HG03378 (cell line): ENCODE measurements at regions not wholly inside any gene's neighbourhood (a gene's known extent, or its start where the extent isn't known, plus 50 kb on each side); places are given as distances from the start of the nearest gene placed in this dataset.

ENCODE experiments used
- ATAC-seq: cut with Tn5 transposase; IDR thresholded peaks from one replicate; pipeline ENCODE4 v1.9.1; 2021; ENCODE audit warnings: mild to moderate bottlenecking, moderate library complexity; ENCODE audit not compliant: unreplicated experiment

DNA sequence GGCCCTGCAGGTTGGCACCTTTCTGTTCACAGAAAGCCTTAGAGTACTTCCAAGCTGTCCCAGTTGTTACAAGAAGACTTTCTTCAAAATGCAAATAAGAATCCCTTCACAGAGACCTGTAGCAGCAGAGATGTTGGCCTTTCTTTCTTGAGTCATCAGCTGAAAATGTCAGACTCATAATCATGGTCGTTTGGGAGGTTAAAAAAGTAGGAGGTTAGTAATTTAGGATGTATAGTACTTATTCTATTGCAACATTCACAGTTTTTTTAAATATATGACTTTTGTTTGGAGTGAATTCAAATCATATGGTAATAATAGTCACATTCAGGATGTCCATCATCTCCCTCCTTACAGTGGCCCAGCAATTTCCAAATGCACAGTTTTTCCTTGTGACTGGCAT is 223.9 kb upstream of the GLI3 start:
- no peak for ATAC-seq

- ATAC-seq: no peak
Observed at GRCh38 chr7:42460148-42460547, 223.1 kb upstream of the GLI3 start.

DNA sequence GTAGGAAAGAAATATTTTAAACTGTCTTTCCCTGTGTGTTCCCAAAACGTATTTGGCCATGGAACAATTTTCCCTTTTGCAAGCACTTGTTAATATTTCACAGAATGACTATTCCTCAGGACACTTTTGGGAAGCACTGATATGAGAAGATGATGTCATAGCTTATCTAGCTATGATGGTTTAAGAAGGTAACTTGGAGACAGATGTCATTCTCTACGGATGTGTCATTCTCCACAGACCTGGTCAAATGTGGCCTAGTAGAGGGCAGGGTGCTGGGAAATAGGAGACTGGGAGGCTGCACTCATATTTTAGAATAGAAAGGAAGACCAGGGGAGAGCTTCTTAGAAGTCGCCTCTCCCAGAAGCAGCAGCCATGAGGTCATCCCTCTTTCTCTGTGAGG is 220.7 kb upstream of the GLI3 start:
- ATAC-seq: no peak

- no peak for ATAC-seq
Observed at GRCh38 chr7:42456756-42457276, 219.8 kb upstream of the GLI3 start.

GRCh38 chr7:42456267-42456666 is 219.3 kb upstream of the GLI3 start:
- no peak for ATAC-seq

DNA sequence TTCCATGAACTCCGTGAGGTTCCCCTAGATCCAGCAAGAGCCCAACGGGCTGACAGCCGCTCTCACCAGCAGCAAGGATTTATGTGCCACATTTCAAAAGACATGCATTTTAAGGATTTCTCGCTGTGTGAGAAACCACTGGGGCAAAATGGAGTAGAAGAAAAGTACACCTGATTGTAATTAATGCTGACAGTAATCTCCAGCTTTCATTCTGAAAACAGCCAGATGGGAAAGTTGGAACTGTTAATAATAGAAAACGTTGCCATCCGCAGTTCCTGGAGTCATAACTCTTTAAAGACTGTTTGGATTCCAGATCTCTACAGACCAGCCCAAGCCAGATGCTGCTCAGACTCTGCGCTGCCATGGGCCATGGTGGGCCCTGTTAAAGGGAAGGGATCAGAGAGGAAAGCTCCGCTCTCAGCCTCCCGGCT is 216.9 kb upstream of the GLI3 start:
- ATAC-seq: no peak

- ATAC-seq: no peak
Observed at GRCh38 chr7:42452356-42452755, 215.3 kb upstream of the GLI3 start.

- ATAC-seq: no peak
Observed at GRCh38 chr7:42449431-42449830, 212.4 kb upstream of the GLI3 start.

DNA sequence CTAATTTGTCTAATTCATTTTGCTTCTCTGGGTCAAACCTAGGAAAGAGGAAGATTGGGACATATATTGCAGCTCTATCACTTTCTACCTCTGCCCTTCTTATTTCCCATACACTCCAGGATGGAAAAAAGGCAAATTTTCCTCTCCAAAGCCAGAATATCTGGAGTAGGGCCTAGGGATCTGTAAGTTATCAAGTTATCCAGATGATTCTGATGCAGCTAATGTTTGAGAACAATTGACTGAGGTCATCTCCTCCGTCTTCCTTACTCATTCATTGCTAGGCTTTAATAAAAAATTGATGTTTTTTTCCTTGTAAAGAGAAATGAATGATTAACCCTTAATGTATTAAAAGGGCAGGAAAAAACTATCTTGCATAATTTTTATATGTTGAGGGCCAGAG is 211.9 kb upstream of the GLI3 start:
- no peak for ATAC-seq

DNA sequence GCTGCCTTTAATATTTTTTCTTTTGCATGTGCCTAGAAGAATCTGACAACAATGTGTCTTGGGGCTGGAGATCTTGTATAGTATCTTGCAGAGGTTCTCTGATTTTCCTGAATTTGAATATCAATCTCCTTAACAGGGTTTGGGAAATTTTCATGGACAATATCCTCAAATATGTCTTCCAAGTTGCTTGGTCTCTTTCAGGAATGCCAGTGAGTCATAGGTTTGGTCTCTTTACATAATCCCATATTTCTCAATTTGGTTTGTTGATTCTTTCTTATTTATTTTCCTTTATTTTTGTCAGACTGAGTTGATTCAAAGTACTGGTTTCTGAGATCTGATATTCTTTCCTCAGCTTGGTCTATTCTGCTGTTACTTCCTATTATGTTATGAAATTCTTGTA is 208.7 kb upstream of the GLI3 start:
- no peak for ATAC-seq

GRCh38 chr7:42440951-42441350 is 203.9 kb upstream of the GLI3 start:
- ATAC-seq: no peak

DNA sequence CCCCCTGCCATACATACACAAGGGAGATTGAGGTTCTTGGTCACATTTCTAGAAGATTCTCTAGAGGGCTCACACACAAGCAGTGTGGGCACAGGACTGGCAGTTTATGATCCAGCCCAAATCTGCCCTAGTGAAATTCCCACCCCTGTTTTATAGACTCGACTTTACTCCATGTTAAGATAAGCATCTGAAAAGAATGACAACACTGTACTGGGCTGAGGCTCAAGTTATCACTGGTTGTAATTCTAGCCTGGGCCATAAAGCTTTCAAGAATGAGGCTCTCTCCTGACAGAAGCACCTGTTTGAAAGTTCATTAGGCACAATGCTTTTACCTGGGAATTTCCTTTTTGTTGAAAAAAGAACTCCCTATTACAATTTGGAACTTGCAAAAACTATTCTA is 195.6 kb upstream of the GLI3 start:
- ATAC-seq: no peak

DNA sequence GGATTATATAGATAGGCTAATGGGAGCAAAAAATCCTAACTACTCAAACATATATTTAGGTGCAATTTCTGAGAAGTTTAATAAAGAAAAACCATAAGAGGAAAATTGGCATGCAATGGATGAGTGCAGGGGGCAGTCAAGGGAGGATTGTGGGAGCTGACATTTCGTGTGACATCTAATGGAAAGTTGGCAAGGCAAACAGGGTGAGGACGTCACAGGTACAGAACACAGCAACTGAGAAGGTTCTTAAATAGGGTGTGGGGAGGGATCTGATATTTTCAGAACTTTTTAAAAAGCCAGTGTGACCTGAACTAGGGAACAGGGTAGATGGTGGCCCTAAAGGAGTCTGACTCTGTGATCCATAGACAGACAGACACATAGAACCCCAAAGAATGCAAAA is 194.9 kb upstream of the GLI3 start:
- ATAC-seq: no peak

- ATAC-seq: no peak
Observed at GRCh38 chr7:42429339-42429738, 192.3 kb upstream of the GLI3 start.

DNA sequence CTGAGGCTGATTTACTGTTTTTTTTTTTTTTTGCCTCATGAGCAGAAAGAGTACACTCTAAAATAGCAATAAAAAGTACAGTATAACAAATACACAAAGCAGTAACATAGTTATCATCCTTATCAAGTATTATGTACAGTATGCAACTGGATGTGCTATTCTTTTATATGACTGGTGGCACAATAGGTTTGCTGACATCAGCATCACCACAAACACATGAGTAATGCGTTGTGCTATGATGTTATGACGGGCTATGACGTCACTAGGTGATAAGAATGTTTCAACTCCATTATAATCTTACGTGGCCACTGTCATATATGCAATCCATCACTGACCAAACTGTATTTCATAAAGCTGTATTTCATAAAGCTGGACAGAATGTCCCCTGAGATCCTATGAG is 189.2 kb upstream of the GLI3 start:
- ATAC-seq: no peak

DNA sequence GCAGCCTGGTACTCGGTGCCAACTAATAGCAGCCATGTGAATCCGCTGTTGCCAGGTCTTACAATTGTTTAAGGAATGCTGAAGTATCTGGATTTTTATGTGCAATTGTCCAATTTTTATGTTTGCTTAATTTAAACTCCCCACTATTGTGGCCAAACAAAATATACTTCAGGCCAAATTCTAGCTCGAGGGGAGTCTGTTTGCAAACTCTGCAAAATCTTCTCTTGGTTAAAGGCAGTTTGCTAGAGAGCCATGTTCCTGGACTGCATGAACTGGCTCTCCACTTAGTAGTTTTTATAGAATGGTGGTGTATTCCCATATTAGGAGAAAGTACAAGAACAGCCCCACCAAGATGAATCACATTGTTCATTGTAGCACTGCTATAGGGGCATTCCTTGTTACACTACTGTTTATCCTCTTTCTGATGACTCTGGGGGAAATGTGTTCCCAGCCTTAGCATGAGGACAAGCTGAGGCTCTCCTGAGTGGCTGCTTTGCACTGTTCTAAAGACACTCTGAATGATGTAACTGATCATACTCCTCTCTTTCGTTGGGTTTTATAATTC is 178.0 kb upstream of the GLI3 start:
- no peak for ATAC-seq

DNA sequence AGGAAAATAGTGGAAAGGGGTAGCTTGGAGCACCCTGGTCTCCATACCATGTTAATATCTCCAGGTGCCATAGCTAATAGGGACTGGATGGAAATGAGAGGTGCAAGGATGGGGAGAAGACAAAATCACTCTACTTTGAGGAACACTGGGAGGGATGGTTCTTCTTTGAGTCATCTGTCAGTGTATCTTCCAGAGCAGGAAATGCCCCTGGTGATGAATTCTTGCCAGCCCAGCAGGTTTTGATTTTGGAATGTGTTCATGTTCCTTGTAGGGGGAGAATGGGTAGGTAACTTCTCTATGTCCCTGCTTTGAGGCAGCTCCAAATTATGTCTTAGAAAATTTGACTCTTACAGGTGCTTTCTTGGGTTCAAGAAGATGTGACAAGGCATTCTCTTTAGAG is 177.0 kb upstream of the GLI3 start:
- no peak for ATAC-seq

- no peak for ATAC-seq
Observed at GRCh38 chr7:42409296-42409695, 172.3 kb upstream of the GLI3 start.

- no peak for ATAC-seq
Observed at GRCh38 chr7:42407833-42408232, 170.8 kb upstream of the GLI3 start.

- no peak for ATAC-seq
Observed at GRCh38 chr7:42407021-42407710, 170.2 kb upstream of the GLI3 start.

- ATAC-seq: no peak
Observed at GRCh38 chr7:42406358-42406757, 169.3 kb upstream of the GLI3 start.

DNA sequence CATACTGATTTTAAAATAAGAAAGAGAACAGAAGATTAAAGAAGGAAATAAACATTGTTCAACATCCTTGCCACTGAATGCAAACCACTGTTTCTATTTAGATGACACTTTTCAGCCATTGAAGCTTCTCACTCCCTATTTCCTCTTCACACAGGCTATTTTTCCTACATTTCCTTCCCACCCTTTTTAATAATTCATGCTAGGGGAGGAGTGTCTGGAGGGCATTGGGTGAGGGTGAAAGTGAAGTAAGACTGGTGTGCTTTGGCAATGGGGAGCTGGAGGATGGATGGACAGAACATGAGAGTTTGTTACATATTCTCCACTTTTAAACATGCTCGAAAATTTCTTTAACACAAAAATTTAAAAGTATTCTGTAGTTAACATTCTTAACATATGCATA is 168.8 kb upstream of the GLI3 start:
- no peak for ATAC-seq

GRCh38 chr7:42403831-42404230 is 166.8 kb upstream of the GLI3 start:
- ATAC-seq: no peak
